Right forelimb (tissue), 1 donor: ENCODE measurements at regions not wholly inside any gene's neighbourhood (a gene's known extent, or its start where the extent isn't known, plus 50 kb on each side); places are given as distances from the start of the nearest gene placed in this dataset.

ENCODE experiments used
- DNase-seq: peaks from one replicate; pipeline ENCODE4 v3.0.0-alpha.2; 2018

DNA sequence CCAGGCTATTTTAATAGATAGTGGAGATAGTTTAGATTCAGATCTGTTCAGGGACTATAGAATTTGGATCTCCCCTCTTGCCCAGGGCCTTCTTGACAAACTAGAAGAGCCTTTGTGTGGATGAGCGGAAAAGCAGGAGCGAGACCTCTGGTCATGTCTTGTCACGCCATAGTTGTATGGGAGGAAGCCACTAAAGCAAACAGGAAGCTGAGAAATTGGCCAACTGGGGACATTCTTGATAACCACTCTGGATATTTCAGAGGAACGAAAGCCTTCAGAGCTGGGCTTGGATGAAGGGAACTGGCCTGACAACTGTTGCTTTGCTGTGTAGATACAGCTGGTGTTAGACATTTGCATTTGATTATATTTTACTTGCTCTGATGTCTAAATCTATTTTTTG lies 54.1 kb upstream of the EXOC2 start:
- no peak for DNase-seq

DNA sequence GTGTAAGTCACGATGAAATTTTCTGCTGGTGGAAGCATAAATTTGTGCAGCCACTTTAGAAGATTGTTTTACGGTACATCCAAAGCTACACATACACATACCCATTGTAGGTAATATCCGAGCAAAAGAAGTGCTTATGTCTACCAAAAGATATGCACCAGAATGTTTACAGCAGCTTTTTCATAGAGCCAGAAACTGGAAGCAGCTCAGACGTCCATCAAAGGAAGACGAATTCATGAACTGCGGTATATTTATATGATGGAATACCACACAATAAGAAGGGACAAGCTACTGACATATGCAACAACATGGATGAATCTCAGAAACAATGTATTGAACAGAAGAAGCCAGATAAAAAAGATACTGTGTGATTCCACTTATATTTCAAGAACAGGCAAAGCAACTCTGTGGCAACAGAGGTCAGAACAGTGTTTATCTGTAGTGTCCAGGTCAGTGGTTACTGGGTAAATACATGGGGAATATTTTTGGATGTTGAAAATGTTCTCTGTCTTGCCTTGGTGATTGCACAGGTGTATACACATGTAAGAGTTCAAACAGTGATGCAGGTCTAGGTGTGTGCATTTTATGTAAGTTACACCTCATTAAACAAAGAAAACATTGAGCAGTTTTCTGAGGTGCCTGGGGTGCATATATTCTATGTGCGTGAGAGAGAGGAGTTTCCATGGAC lies 51.9 kb upstream of the EXOC2 start:
- DNase-seq: no peak

- no peak for DNase-seq
These were observed 50.6 kb upstream of the EXOC2 start for GRCh38 chr6:743320-744096.
